ENCODE measurements at regions not wholly inside any gene's neighbourhood (a gene's known extent, or its start where the extent isn't known, plus 50 kb on each side); places are given as distances from the start of the nearest gene placed in this dataset.

GRCh38 chr6:71395731-71396409 is 107.3 kb downstream of the OGFRL1 start:
- H3K4me3 ChIP-seq (ENCODE audit: low read depth, low read length): no peak overlapping the region
- no peaks in the 10 kb centered on the region for H3K9me3 ChIP-seq (ENCODE audit: control insufficient read depth, insufficient read depth, low read depth, low read length)
- no peak overlapping the region for H3K9ac ChIP-seq (ENCODE audit: low read length)
- H3K27me3 ChIP-seq (ENCODE audit: control insufficient read depth, insufficient read depth, low read length): no peaks in the 10 kb centered on the region
- H3K27ac ChIP-seq (ENCODE audit: low read depth, low read length): no peak overlapping the region
- no peaks in the 10 kb centered on the region for H3K36me3 ChIP-seq (ENCODE audit: control insufficient read depth, insufficient read depth, low read length)
- H3K4me1 ChIP-seq (ENCODE audit: control insufficient read depth, insufficient read depth, low read length): no peaks in the 10 kb centered on the region

- Histone ChIP-seq H3K27ac (ENCODE audit: low read depth, low read length) (no peak overlapping the region), H3K36me3 (ENCODE audit: control insufficient read depth, insufficient read depth, low read length) (no peaks in the 10 kb centered on the region), H3K4me1 (ENCODE audit: control insufficient read depth, insufficient read depth, low read length) (no peaks in the 10 kb centered on the region)
These were observed 107.8 kb downstream of the OGFRL1 start for GRCh38 chr6:71396410-71396801.

GRCh38 chr6:71399279-71399678 is 110.7 kb downstream of the OGFRL1 start:
- Histone ChIP-seq H3K27ac (ENCODE audit: low read depth, low read length) (no peak overlapping the region), H3K4me1 (ENCODE audit: control insufficient read depth, insufficient read depth, low read length) (peaks cover 16% of the 10 kb centered on the region)

More at GRCh38 chr6:71396410-71396801, 107.8 kb downstream of the OGFRL1 start:
- Histone ChIP-seq H3K9me3 (ENCODE audit: control insufficient read depth, insufficient read depth, low read depth, low read length) (no peaks in the 10 kb centered on the region), H3K4me3 (ENCODE audit: low read depth, low read length) (no peak overlapping the region), H3K9ac (ENCODE audit: low read length) (no peak overlapping the region), H3K27me3 (ENCODE audit: control insufficient read depth, insufficient read depth, low read length) (no peaks in the 10 kb centered on the region)

DNA sequence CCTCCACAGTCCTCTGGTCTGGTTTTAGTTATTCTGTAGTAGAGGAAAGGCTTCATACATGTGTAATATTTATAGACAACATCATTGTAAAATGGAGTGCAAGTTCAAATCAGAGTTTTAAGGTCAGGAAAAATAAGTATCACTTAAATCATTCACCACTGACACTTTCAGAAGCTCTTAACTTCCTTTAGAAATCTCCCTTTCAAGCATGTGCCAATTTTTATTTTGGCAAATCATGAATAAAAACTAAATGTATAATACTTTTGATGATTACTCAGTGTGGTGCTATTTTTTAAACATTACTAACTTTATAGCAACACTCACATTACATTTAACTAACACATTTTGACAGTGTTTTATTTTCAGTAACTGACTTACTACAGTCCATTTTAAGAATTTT is 112.2 kb downstream of the OGFRL1 start:
- Histone ChIP-seq H3K27me3 (ENCODE audit: control insufficient read depth, insufficient read depth, low read length) (no peaks in the 10 kb centered on the region), H3K9me3 (ENCODE audit: control insufficient read depth, insufficient read depth, low read depth, low read length) (no peaks in the 10 kb centered on the region), H3K27ac (ENCODE audit: low read depth, low read length) (no peak overlapping the region), H3K36me3 (ENCODE audit: control insufficient read depth, insufficient read depth, low read length) (no peaks in the 10 kb centered on the region), H3K9ac (ENCODE audit: low read length) (no peak overlapping the region), H3K4me1 (ENCODE audit: control insufficient read depth, insufficient read depth, low read length) (peaks cover 32% of the 10 kb centered on the region), H3K4me3 (ENCODE audit: low read depth, low read length) (no peak overlapping the region)

More at GRCh38 chr6:71399279-71399678, 110.7 kb downstream of the OGFRL1 start:
- Histone ChIP-seq H3K4me3 (ENCODE audit: low read depth, low read length) (no peak overlapping the region), H3K36me3 (ENCODE audit: control insufficient read depth, insufficient read depth, low read length) (no peaks in the 10 kb centered on the region), H3K9ac (ENCODE audit: low read length) (no peak overlapping the region), H3K9me3 (ENCODE audit: control insufficient read depth, insufficient read depth, low read depth, low read length) (no peaks in the 10 kb centered on the region), H3K27me3 (ENCODE audit: control insufficient read depth, insufficient read depth, low read length) (no peaks in the 10 kb centered on the region)

- Histone ChIP-seq H3K27me3 (ENCODE audit: control insufficient read depth, insufficient read depth, low read length) (no peaks in the 10 kb centered on the region), H3K9me3 (ENCODE audit: control insufficient read depth, insufficient read depth, low read depth, low read length) (no peaks in the 10 kb centered on the region), H3K9ac (ENCODE audit: low read length) (no peak overlapping the region), H3K4me1 (ENCODE audit: control insufficient read depth, insufficient read depth, low read length) (peaks cover 40% of the 10 kb centered on the region), H3K27ac (ENCODE audit: low read depth, low read length) (no peak overlapping the region), H3K36me3 (ENCODE audit: control insufficient read depth, insufficient read depth, low read length) (no peaks in the 10 kb centered on the region), H3K4me3 (ENCODE audit: low read depth, low read length) (no peak overlapping the region)
These were observed 113.5 kb downstream of the OGFRL1 start for GRCh38 chr6:71402096-71402495.

DNA sequence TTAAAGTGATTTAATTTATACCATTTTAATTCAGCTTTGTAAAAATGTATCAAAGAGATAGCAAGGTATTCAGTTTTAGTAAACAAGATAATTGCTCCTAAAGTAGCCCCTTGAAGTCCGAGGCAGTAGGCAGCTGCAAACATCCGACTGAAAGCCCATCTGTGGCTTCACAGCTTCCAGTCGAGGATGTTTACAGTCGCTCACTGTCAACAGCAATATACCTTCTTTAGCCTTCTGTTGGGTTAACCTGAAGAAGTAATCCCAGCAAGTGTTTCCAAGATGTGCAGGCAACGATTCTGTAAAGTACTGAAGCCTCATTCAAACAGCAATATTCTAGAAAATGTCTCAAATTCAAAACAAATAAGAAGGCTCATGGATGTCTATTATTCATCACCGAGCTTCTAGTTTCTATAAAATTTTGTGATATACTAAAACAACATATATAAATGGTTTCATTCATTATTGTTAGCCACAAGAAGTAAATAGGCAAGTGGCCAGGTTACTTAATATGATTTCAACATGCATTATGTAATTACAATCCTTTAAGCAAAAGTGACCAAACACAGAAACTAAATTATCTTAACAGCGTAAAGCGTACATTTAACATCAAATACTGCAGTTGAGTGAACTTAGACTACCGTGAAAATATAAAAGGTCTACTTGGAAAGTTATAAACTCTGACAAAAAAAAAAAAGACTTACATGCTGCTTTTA is 115.0 kb downstream of the OGFRL1 start:
- Histone ChIP-seq H3K27ac (ENCODE audit: low read depth, low read length) (no peak overlapping the region), H3K9ac (ENCODE audit: low read length) (no peak overlapping the region), H3K9me3 (ENCODE audit: control insufficient read depth, insufficient read depth, low read depth, low read length) (no peaks in the 10 kb centered on the region), H3K4me1 (ENCODE audit: control insufficient read depth, insufficient read depth, low read length) (peaks cover 46% of the 10 kb centered on the region), H3K36me3 (ENCODE audit: control insufficient read depth, insufficient read depth, low read length) (no peaks in the 10 kb centered on the region), H3K4me3 (ENCODE audit: low read depth, low read length) (no peak overlapping the region), H3K27me3 (ENCODE audit: control insufficient read depth, insufficient read depth, low read length) (no peaks in the 10 kb centered on the region)

GRCh38 chr6:71404145-71404966 is 115.7 kb downstream of the OGFRL1 start:
- no peaks in the 10 kb centered on the region for H3K36me3 ChIP-seq (ENCODE audit: control insufficient read depth, insufficient read depth, low read length)
- H3K9ac ChIP-seq (ENCODE audit: low read length): no peak overlapping the region
- peaks cover 46% of the 10 kb centered on the region for H3K4me1 ChIP-seq (ENCODE audit: control insufficient read depth, insufficient read depth, low read length)
- H3K9me3 ChIP-seq (ENCODE audit: control insufficient read depth, insufficient read depth, low read depth, low read length): no peaks in the 10 kb centered on the region
- peak overlapping the region; percentile 63; the same call in 1 of the 2 replicates for H3K27ac ChIP-seq (ENCODE audit: low read depth, low read length)
- no peak overlapping the region for H3K4me3 ChIP-seq (ENCODE audit: low read depth, low read length)
- H3K27me3 ChIP-seq (ENCODE audit: control insufficient read depth, insufficient read depth, low read length): no peaks in the 10 kb centered on the region

- no peak overlapping the region for H3K9ac ChIP-seq (ENCODE audit: low read length)
- no peaks in the 10 kb centered on the region for H3K9me3 ChIP-seq (ENCODE audit: control insufficient read depth, insufficient read depth, low read depth, low read length)
- no peak overlapping the region for H3K4me3 ChIP-seq (ENCODE audit: low read depth, low read length)
- no peak overlapping the region for H3K27ac ChIP-seq (ENCODE audit: low read depth, low read length)
- peaks cover 46% of the 10 kb centered on the region for H3K4me1 ChIP-seq (ENCODE audit: control insufficient read depth, insufficient read depth, low read length)
- H3K36me3 ChIP-seq (ENCODE audit: control insufficient read depth, insufficient read depth, low read length): no peaks in the 10 kb centered on the region
- H3K27me3 ChIP-seq (ENCODE audit: control insufficient read depth, insufficient read depth, low read length): no peaks in the 10 kb centered on the region
These were observed 116.3 kb downstream of the OGFRL1 start for GRCh38 chr6:71404967-71405278.

DNA sequence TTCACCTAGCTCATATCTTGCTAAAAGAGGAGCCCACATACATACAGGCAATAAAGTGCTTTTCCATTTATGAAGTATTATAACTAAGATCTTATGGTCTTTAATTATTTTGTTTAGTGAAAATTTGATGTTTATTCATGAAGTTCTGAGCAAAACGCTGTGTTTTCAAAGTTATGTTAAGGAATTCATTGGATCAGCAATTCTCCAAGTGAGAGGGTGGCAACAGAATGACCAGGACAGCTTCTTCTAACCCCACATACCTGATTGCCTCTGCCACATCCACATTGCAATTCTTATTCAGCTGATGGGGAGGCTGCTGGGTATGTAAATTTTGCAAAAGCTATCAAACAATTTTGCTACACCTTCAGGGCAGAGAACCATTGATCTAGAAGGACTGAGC is 116.8 kb downstream of the OGFRL1 start:
- no peaks in the 10 kb centered on the region for H3K27me3 ChIP-seq (ENCODE audit: control insufficient read depth, insufficient read depth, low read length)
- no peaks in the 10 kb centered on the region for H3K36me3 ChIP-seq (ENCODE audit: control insufficient read depth, insufficient read depth, low read length)
- H3K27ac ChIP-seq (ENCODE audit: low read depth, low read length): no peak overlapping the region
- H3K4me1 ChIP-seq (ENCODE audit: control insufficient read depth, insufficient read depth, low read length): peaks cover 46% of the 10 kb centered on the region
- no peak overlapping the region for H3K4me3 ChIP-seq (ENCODE audit: low read depth, low read length)
- H3K9ac ChIP-seq (ENCODE audit: low read length): no peak overlapping the region
- no peaks in the 10 kb centered on the region for H3K9me3 ChIP-seq (ENCODE audit: control insufficient read depth, insufficient read depth, low read depth, low read length)

GRCh38 chr6:71406865-71407860 is 118.6 kb downstream of the OGFRL1 start:
- H3K4me3 ChIP-seq (ENCODE audit: low read depth, low read length): 0 out of 2 replicates have a peak overlapping the region, but pooled peaks have one; percentile 17
- H3K9me3 ChIP-seq (ENCODE audit: control insufficient read depth, insufficient read depth, low read depth, low read length): no peaks in the 10 kb centered on the region
- peaks cover 46% of the 10 kb centered on the region for H3K4me1 ChIP-seq (ENCODE audit: control insufficient read depth, insufficient read depth, low read length)
- H3K9ac ChIP-seq (ENCODE audit: low read length): no peak overlapping the region
- H3K27ac ChIP-seq (ENCODE audit: low read depth, low read length): no peak overlapping the region
- no peaks in the 10 kb centered on the region for H3K36me3 ChIP-seq (ENCODE audit: control insufficient read depth, insufficient read depth, low read length)
- no peaks in the 10 kb centered on the region for H3K27me3 ChIP-seq (ENCODE audit: control insufficient read depth, insufficient read depth, low read length)
